CD4-positive, alpha-beta T cell (primary cell): ENCODE measurements at regions not wholly inside any gene's neighbourhood (a gene's known extent, or its start where the extent isn't known, plus 50 kb on each side); places are given as distances from the start of the nearest gene placed in this dataset.
"Not testable (repeated sequence)": the region's sequence is repeated elsewhere in the genome, so short reads cannot be mapped to it uniquely, and the experiment has no call there.

Experiments
- ATAC-seq: fragments of 200-7000 bp; cut with Tn5 transposase; one replicate; pipeline ENCODE4 v1.10.0; 2022; ENCODE audit warnings: mild to moderate bottlenecking; ENCODE audit not compliant: poor library complexity
- CTCF ChIA-PET: fragments of 350-600 bp; sonication (Branson Sonifier 250); formaldehyde crosslinking; loops from one replicate; lab custom pipeline; 2021; ENCODE audit warnings: antibody characterized with exemption, inconsistent platforms; lab: Charles Lee
- POLR2A ChIA-PET: fragments of 350-600 bp; sonication (Branson Sonifier 250); formaldehyde crosslinking; loops from one replicate; lab custom pipeline; 2021; ENCODE audit warnings: antibody characterized with exemption, inconsistent platforms; lab: Charles Lee
- DNase-seq, 14 experiments: peaks; one replicate each; pipeline ENCODE4 v3.0.0-alpha.2; 2013 to 2020; ENCODE audit warnings: mixed read lengths in 2 of 14
- H3K27ac ChIP-seq, 2 donors: one replicate each; pipeline versions ENCODE4 v1.5.1 to v1.7.0; 2013; ENCODE audit warnings: low read length in 2 of 2, low read depth in 1 of 2, mild to moderate bottlenecking in 1 of 2
- H3K27me3 ChIP-seq, 2 experiments: 1 replicate in 1 of 2; 2 replicates in 1 of 2; pipeline versions ENCODE4 v1.6.1 to v1.7.0; 2013; ENCODE audit warnings: low read length in 2 of 2, control low read depth in 1 of 2, mild to moderate bottlenecking in 1 of 2, moderate library complexity in 1 of 2; ENCODE audit not compliant: insufficient read depth in 2 of 2, control insufficient read depth in 1 of 2
- H3K36me3 ChIP-seq: one replicate; pipeline ENCODE4 v1.6.1; 2013; ENCODE audit warnings: low read length, control low read depth; ENCODE audit not compliant: insufficient read depth
- H3K4me1 ChIP-seq: one replicate; pipeline ENCODE4 v1.6.1; 2013; ENCODE audit warnings: low read length, control low read depth; ENCODE audit not compliant: insufficient read depth
- H3K4me3 ChIP-seq: one replicate; pipeline ENCODE4 v1.5.1; 2013; ENCODE audit warnings: mild to moderate bottlenecking, low read length, moderate library complexity
- H3K9me3 ChIP-seq, 2 experiments: 1 replicate in 1 of 2; 2 replicates in 1 of 2; pipeline versions ENCODE4 v1.6.1 to v1.7.0; 2013; ENCODE audit warnings: low read length in 2 of 2, mild to moderate bottlenecking in 2 of 2, control low read depth in 1 of 2, moderate library complexity in 1 of 2; ENCODE audit not compliant: control insufficient read depth in 1 of 2, insufficient read depth in 1 of 2
- H3K27ac Mint-ChIP-seq: one replicate; pipeline ENCODE4 v1.8.0; 2020; ENCODE audit warnings: mixed read lengths
- H3K27me3 Mint-ChIP-seq: one replicate; pipeline ENCODE4 v1.8.0; 2021; ENCODE audit warnings: mixed read lengths
- H3K36me3 Mint-ChIP-seq: one replicate; pipeline ENCODE4 v1.8.0; 2021; ENCODE audit warnings: low read depth, mixed read lengths
- H3K4me1 Mint-ChIP-seq: one replicate; pipeline ENCODE4 v1.8.0; 2021; ENCODE audit warnings: low read depth, mixed read lengths
- H3K4me3 Mint-ChIP-seq: one replicate; pipeline ENCODE4 v1.8.0; 2020; ENCODE audit warnings: mild to moderate bottlenecking, mixed read lengths
- H3K9me3 Mint-ChIP-seq: one replicate; pipeline ENCODE4 v1.8.0; 2020; ENCODE audit warnings: mixed read lengths
- intact Hi-C, 2 experiments: fragments of 100-400 bp; cut with DNase I in 1 of 2; cut with micrococcal nuclease in 1 of 2; formaldehyde crosslinking; loops; one replicate each; pipeline versions ENCODE4 v1.15.1 to v1.9.0; 2023 to 2025; cut with DNase I, micrococcal nuclease
- TF ChIP-seq, protein P1 (sequence below): fragments of 200-600 bp; IDR thresholded peaks from one replicate; pipeline ENCODE4 v1.8.0; 2022; ENCODE audit warnings: antibody characterized with exemption, mild to moderate bottlenecking

DNA sequence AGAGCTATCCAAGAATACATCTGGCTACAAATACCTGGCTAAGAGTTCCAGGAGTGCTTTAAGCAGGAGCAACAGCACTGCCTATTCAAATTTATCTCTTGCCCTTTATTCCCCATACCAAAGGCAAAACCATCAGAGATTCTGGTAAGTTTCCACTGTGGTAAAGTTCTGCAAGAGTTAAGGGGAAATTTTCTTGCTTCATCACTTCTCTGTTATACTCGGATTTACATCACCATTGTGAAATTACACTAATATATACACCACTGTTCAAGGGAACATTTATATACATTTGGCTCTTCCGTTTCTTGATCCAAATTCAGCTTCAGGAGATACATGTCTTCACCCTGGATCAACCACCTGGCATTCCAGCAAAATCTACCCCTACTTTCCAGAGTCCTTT, 70.8 kb upstream of the PTPN13 start:
- no peaks in the 10 kb centered on the region for H3K36me3 ChIP-seq
- H3K9me3 ChIP-seq: peaks cover 4 to 6% of the 10 kb centered on the region in 2 experiments
- DNase-seq: peak in 1 of 14 experiments; percentile 7
- H3K4me3 ChIP-seq: no peak overlapping the region
- Mint-ChIP-seq H3K27me3 (peaks cover 22% of the 10 kb centered on the region), H3K9me3 (peaks cover 3% of the 10 kb centered on the region), H3K27ac (no peak overlapping the region), H3K36me3 (no peaks in the 10 kb centered on the region), H3K4me3 (no peak overlapping the region), H3K4me1 (no peaks in the 10 kb centered on the region)
- intact Hi-C loops: no loop called here
- ATAC-seq: no peak
- no peaks in the 10 kb centered on the region for H3K27me3 ChIP-seq
- CTCF ChIA-PET: no interaction called here
- no peak overlapping the region for H3K27ac ChIP-seq
- TF ChIP-seq, protein P1, sequence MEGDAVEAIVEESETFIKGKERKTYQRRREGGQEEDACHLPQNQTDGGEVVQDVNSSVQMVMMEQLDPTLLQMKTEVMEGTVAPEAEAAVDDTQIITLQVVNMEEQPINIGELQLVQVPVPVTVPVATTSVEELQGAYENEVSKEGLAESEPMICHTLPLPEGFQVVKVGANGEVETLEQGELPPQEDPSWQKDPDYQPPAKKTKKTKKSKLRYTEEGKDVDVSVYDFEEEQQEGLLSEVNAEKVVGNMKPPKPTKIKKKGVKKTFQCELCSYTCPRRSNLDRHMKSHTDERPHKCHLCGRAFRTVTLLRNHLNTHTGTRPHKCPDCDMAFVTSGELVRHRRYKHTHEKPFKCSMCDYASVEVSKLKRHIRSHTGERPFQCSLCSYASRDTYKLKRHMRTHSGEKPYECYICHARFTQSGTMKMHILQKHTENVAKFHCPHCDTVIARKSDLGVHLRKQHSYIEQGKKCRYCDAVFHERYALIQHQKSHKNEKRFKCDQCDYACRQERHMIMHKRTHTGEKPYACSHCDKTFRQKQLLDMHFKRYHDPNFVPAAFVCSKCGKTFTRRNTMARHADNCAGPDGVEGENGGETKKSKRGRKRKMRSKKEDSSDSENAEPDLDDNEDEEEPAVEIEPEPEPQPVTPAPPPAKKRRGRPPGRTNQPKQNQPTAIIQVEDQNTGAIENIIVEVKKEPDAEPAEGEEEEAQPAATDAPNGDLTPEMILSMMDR: no peak
- POLR2A ChIA-PET: no interaction called here
- no peaks in the 10 kb centered on the region for H3K4me1 ChIP-seq

DNA sequence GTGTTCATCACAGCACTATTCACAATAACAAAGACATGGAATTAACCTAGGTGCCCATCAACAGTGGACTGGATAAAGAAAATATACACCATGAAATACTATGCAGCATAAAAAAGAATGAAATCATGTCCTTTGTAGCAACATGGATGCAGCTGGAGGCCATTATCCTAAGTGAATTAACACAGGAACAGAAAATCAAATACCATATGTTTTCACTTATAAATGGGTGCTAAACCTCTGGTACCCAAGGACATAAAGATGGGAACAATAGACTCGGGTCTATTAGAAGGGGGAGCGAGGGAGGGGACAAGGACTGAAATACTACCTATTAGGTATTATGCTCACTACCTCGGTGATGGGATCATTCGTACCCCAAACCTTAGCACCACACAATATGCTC, 66.4 kb upstream of the PTPN13 start:
- DNase-seq, intact Hi-C loops, H3K4me3 Mint-ChIP-seq, H3K36me3 ChIP-seq, ATAC-seq, H3K4me1 Mint-ChIP-seq, H3K9me3 Mint-ChIP-seq, H3K4me1 ChIP-seq, POLR2A ChIA-PET, CTCF ChIA-PET, H3K36me3 Mint-ChIP-seq, H3K27ac Mint-ChIP-seq, H3K27me3 ChIP-seq, H3K4me3 ChIP-seq, H3K9me3 ChIP-seq, H3K27ac ChIP-seq: not testable (repeated sequence)
- peaks cover 16% of the 10 kb centered on the region for H3K27me3 Mint-ChIP-seq

DNA sequence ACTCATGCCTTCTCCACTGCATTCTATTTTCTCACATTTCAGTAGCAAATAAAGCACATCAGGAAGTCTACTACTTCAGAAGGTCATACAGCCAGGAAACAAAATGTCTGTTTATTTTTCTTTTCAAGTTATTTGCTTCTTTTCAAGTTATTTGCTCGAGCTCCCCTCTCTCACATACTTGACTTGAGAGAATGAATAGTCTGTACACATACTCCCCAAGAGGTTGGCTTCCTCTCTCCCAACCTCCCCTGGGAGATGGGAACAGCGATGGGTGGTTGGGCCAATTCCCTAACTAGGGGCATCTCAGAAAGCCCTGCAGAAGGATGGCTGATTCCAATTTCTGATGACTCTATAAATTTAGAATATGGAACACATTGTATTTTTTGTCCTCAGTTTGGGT, 64.7 kb upstream of the PTPN13 start:
- TF ChIP-seq, protein P1: no peak
- no peak overlapping the region for H3K4me3 Mint-ChIP-seq
- POLR2A ChIA-PET: no interaction called here
- H3K36me3 ChIP-seq: no peaks in the 10 kb centered on the region
- intact Hi-C loops: no loop called here
- H3K9me3 ChIP-seq: no peaks in the 10 kb centered on the region
- no peaks in the 10 kb centered on the region for H3K4me1 Mint-ChIP-seq
- CTCF ChIA-PET: no interaction called here
- no peaks in the 10 kb centered on the region for H3K27me3 ChIP-seq
- H3K27me3 Mint-ChIP-seq: peaks cover 11% of the 10 kb centered on the region
- H3K4me1 ChIP-seq: no peaks in the 10 kb centered on the region
- H3K27ac Mint-ChIP-seq: no peak overlapping the region
- no peak overlapping the region for H3K27ac ChIP-seq
- ATAC-seq: no peak
- H3K36me3 Mint-ChIP-seq: no peaks in the 10 kb centered on the region
- H3K9me3 Mint-ChIP-seq: no peaks in the 10 kb centered on the region
- no peak overlapping the region for H3K4me3 ChIP-seq
- no peak for DNase-seq

DNA sequence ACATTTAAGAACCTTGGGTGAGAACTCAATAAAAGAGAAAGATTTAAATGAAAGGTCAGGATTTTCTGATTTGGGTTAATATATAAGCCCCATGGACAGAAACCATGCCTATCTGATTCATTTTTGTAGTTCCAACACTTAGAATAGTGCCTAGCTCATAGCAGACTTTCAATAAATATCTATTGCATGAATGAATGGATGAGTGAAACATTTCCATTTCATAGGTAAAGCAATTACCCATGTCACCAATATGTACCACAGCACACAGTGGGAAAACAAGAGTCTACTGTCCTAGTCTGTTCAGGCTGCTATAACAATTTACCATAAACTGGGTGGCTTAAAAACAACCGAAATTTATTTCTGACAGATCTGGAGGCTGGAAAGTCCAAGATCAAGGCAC, 63.9 kb upstream of the PTPN13 start:
- no peaks in the 10 kb centered on the region for H3K9me3 ChIP-seq
- H3K4me1 Mint-ChIP-seq: no peaks in the 10 kb centered on the region
- no peak for DNase-seq
- TF ChIP-seq, protein P1: no peak
- intact Hi-C loops: no loop called here
- ATAC-seq: no peak
- H3K36me3 Mint-ChIP-seq: no peaks in the 10 kb centered on the region
- H3K27me3 Mint-ChIP-seq: peaks cover 11% of the 10 kb centered on the region
- ChIA-PET POLR2A (no interaction called here), CTCF (interaction anchor here (0.7 kb wide), 1 partner anchor 1260 kb away, joined by 4 read pairs; no protein-coding TSS in a partner anchor)
- H3K27me3 ChIP-seq: no peaks in the 10 kb centered on the region
- no peak overlapping the region for H3K4me3 ChIP-seq
- H3K27ac ChIP-seq: no peak overlapping the region
- no peak overlapping the region for H3K27ac Mint-ChIP-seq
- no peaks in the 10 kb centered on the region for H3K9me3 Mint-ChIP-seq
- no peaks in the 10 kb centered on the region for H3K4me1 ChIP-seq
- H3K36me3 ChIP-seq: no peaks in the 10 kb centered on the region
- no peak overlapping the region for H3K4me3 Mint-ChIP-seq
